ENCODE measurements at regions not wholly inside any gene's neighbourhood (a gene's known extent, or its start where the extent isn't known, plus 50 kb on each side); places are given as distances from the start of the nearest gene placed in this dataset.

DNA sequence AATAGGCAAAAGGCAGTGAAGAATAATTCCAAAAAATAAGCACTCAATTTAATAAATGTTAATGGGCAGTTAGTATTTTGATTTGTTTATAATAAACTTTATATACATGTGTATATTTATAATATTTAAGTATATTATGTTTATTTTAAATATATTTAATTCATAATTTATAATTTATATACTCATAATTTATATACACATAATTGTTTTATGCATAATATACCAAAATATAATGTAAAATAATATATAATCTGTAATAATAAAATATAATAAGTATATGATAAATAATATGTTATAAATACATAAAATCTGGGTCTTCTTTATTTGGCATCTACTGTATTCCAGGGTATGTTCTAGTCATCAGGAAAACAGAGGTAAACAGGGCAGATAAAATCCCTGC lies 100.2 kb upstream of the ARID2 start:
- TF ChIP-seq EZH2 (IDR thresholded peaks at IDR 0.05; ENCODE audit: low read length, unreplicated experiment) (no peak), EZH2phosphoT487 (IDR thresholded peaks at IDR 0.05; ENCODE audit: borderline replicate concordance, low read length) (no peak)
- TF ChIP-seq, protein P1, sequence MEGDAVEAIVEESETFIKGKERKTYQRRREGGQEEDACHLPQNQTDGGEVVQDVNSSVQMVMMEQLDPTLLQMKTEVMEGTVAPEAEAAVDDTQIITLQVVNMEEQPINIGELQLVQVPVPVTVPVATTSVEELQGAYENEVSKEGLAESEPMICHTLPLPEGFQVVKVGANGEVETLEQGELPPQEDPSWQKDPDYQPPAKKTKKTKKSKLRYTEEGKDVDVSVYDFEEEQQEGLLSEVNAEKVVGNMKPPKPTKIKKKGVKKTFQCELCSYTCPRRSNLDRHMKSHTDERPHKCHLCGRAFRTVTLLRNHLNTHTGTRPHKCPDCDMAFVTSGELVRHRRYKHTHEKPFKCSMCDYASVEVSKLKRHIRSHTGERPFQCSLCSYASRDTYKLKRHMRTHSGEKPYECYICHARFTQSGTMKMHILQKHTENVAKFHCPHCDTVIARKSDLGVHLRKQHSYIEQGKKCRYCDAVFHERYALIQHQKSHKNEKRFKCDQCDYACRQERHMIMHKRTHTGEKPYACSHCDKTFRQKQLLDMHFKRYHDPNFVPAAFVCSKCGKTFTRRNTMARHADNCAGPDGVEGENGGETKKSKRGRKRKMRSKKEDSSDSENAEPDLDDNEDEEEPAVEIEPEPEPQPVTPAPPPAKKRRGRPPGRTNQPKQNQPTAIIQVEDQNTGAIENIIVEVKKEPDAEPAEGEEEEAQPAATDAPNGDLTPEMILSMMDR (conservative IDR thresholded peaks at IDR 0.05; ENCODE audit: low read depth, low read length), result no peak

Data from PC-3 (cell line).